ENCODE measurements at regions not wholly inside any gene's neighbourhood (a gene's known extent, or its start where the extent isn't known, plus 50 kb on each side); places are given as distances from the start of the nearest gene placed in this dataset.

DNA sequence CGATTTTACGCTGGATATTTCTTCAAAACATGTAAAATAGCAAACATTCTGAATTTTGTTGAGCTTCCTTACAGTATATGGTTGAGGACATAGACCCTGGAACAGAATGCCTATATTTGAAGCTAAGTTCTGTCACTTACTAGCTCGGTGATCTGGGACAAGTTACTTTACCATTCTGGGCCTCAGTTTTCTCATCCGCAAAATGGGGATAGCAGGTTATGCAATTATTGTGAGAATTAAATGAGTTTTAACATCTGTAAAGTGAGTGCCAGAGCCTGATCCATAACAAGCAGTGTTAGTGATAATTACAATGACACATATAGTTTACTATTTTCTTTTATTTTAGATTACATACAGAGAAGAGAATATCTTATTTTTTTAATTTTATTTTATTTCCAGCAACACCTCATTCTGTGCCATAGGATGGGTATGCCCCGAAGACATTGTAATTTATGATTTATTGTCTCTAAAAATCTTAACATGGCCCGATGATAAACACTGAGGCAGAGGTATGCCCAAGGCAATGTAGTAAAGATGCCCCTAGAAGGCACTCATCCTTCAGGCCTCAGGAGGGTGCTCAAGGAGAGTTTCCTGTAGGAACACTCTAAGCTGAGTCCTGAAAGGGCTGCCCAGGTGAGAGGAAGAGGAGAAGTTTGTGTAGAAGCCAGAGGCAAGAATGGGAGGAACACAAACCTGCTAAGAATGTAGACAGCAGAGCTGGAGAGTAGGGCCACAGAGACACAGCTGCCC lies 250.9 kb downstream of the BCL11A start:
- TF ChIP-seq GATA2 (IDR thresholded peaks at IDR 0.05; ENCODE audit: low read depth, low read length) = no peak
- TF ChIP-seq GATA3 (IDR thresholded peaks at IDR 0.05; ENCODE audit: low read depth, low read length) = no peak

DNA sequence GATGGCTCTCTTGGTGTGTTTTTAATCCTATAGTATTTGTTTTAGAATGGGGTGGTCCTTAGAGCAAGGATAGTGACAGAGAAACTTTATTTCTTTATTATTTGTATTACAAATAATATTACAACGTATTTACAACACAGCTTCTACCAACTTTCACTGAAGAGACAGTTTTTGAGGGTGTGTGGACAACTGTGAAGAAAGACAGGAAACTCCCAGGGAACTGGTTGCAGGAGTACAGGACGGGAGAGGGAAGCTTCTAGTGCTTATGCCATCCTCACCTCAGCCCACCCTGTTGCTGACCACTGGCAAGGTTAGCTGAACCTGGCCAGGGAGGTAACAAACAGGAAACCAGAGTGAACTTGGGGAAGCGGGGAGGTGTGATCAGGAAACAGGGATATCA lies 251.7 kb downstream of the BCL11A start:
- TF ChIP-seq GATA2 (IDR thresholded peaks at IDR 0.05; ENCODE audit: low read depth, low read length) = no peak
- no peak for TF ChIP-seq GATA3 (IDR thresholded peaks at IDR 0.05; ENCODE audit: low read depth, low read length)

DNA sequence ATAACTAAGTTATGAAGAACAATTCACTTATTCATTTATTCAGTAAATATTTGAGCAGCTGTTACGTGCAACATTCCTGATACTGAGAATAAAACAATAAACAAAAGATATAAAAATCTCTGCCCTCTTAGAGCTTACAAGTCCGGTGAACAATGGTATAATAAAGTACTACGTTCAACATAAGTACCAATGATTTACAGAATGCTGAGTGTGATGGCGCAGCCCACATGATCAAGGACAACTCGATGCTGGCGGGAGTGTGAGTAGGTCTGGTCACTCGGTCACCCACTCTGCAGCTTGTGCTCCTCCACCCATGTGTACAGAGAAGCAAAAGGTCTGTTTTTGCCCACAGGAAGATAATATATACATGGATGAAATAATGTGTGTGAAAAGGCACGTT lies 254.3 kb downstream of the BCL11A start:
- TF ChIP-seq GATA2 (IDR thresholded peaks at IDR 0.05; ENCODE audit: low read depth, low read length) (no peak), GATA3 (IDR thresholded peaks at IDR 0.05; ENCODE audit: low read depth, low read length) (no peak)

DNA sequence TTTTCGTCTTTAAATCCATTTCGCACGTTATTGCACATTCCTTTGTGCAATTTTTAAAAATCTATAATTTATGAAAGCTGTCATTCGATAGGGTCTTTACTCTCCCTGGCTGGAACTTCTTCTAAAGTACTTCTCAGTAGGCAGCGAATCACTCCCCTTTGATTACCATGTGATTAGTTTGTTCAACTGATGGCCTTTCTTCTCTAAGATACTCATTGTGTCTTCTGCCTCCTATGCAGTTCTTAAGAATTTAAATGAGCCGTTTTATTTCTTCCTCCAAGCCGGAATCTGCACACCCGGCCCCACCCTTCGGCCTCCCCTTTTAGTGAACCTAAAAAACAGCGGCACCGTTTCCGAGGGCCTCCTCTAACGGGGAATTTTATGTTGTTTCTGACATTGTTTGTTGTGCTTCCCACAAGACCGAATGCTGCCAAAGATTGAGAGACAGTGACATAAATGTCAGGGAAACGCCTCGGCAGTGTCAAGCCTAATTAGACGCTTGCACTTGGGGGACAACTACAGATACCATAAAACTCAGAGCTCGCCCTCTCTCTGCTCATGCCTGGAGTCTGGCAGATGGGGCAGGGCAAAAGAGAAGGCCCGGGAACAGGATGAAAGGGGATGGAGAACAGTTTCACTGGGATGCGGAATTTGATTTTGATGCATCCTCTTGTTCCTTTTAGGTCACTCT lies 255.3 kb downstream of the BCL11A start:
- no peak for TF ChIP-seq GATA2 (IDR thresholded peaks at IDR 0.05; ENCODE audit: low read depth, low read length)

DNA sequence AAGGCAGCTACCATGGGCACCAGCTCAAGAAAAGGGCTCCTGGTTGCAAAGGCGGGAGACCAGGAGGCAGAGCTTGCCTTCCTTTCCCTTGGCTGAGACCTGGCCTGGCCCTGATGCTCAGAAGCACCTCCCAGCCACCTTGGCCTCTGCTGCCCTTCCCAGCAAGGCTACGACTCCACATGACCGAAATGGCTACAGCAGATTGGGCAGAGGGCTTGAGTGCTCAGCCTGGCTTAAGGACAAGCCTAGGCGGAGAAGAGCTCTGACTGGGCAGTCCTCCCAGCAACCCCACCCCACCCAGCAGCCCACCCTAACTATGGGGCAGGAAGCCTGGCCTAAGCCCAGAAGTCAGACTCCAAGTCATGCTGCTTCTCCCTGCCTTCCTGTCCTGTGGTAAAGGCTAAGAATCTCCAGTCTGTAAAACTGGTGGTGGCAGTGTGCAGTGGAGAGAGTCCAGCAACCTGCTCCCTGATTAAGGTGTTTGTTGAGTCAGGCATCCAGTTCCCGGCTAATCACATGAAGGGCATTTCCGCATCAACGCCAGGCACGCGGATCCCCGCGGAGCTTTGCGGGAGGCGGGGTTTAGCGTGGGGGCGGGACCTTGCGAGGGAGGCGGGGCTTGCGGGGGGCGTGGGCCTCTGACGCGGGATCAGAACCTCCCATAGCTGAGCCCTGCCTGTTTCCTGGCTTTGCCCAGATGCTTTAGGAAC lies 256.0 kb downstream of the BCL11A start:
- TF ChIP-seq GATA2 (IDR thresholded peaks at IDR 0.05; ENCODE audit: low read depth, low read length) = no peak
- no peak for TF ChIP-seq GATA3 (IDR thresholded peaks at IDR 0.05; ENCODE audit: low read depth, low read length)

DNA sequence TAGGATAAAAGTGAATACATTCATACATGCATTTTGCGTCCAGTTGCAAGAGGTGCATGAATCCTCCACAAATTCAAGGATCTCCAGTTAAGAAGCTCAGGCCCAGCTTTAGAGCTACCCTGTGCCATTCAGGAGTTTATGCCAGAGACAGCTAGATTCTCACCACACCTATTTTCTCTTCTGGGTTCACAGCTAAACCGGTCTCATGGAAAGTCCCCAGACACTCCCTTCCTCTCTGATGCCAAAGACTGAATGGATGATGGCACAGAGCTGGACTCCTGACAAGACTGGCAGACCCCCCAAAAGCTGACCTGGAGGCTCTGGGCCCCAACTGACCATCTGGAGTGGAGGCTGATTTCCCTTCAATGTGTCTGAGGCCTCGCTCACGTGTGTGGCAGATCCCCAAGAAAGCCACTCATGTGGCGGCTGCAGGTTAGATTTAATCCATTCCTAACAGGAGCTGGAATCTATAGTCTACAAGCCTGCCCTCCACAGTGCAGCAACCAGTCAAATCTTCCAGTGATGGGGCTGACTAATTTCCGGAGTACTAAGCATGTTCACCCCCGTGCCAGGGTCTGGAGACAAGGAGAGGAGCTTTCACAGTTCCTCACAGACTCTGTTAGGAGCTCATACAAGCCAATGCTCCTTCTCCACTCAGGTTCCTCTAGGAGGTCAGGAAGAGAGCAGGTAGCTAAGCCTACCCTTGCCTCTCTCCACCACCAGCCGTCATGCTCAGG lies 257.1 kb downstream of the BCL11A start:
- no peak for TF ChIP-seq GATA3 (IDR thresholded peaks at IDR 0.05; ENCODE audit: low read depth, low read length)
- no peak for TF ChIP-seq GATA2 (IDR thresholded peaks at IDR 0.05; ENCODE audit: low read depth, low read length)

DNA sequence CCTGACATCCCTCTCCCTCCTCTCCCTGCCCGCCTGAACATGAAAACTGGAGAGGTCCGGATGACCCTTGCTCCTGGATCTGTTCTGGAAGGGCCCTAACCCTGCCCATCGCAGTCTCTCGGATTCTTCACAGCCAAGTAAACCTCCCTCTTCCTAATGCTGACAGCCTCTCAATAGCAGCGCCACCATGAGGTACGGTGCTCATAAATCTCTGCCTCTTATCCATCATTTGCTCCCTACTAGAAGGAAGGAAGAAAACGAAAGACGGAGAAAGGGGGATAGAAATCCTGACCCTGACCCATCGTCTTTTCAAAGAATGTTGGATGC lies 257.9 kb downstream of the BCL11A start:
- TF ChIP-seq GATA3 (IDR thresholded peaks at IDR 0.05; ENCODE audit: low read depth, low read length) (no peak), GATA2 (IDR thresholded peaks at IDR 0.05; ENCODE audit: low read depth, low read length) (no peak)

DNA sequence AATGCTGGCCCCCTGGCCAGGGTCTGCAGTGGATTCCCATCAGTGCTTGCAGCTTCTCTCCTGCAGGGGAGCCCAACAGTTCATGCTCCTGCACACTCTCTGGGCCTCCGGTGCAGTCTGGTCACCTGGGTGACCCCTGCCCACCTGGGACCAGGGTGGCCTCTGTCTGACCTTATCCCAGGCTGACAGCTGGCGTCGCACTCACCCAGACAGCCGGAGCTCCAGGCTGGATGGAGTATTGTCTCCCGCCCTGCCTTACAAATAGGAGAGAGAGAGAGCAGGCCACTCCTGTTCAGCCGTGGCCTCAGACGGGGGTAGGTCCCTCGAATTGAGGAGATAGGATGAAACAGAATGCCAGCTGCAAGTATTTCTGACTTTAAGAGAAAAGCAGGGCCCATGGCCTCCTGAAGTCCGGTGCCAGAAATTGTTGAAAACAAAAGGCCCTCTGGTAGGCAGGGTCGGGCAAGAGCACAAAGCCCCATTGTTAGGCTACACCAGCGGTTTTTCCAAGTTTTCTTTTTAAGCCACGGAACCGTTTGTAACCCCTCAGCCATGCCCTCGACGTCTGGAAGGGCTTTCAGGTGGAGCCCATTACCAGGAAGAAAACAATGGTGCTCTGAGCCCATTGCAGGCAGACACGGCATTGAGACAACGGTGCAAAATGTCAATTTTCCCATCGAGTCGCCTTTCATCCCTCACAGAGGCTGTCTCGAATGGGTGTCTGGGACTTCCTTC lies 258.4 kb downstream of the BCL11A start:
- TF ChIP-seq GATA2 (IDR thresholded peaks at IDR 0.05; ENCODE audit: low read depth, low read length) = no peak
- TF ChIP-seq GATA3 (IDR thresholded peaks at IDR 0.05; ENCODE audit: low read depth, low read length) = no peak

DNA sequence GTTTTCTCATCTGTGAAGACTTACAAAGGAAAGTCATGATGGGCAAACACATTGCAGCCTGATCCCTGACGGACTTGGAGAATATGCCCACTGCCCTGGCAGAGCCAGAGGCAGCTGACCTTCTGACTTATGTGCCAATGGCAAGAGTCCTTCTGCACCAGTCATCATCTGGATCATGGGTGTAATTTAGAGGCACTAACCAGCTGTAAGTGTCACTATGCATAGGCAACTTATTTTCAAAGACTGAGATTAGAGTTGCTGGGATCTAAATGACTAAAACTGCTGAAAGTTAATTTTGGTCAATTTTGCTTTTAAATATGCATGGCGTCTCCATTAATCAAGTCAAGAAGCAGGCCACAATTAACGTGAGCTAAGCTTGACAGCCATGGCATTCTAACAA lies 261.2 kb downstream of the BCL11A start:
- TF ChIP-seq GATA3 (IDR thresholded peaks at IDR 0.05; ENCODE audit: low read depth, low read length) (no peak), GATA2 (IDR thresholded peaks at IDR 0.05; ENCODE audit: low read depth, low read length) (no peak)

DNA sequence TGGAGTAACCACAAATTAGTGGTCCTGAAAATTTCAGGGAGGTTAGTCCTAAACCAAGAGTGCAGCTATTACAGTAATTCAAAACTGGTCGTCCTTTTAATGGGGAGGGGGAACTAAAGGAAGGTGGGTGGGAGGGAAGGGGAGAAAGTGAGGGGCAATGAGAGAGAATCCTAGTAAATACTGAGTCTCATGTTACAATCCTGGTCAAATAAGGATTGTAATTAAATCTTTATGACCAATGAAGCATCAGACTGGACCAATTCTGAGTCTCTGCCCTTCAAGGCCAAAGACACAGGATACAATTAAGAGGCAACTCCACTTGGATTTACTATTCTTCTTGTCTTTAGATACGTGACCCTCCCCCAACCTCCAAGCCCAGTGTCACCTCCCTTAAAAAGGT lies 262.9 kb downstream of the BCL11A start:
- TF ChIP-seq GATA2 (IDR thresholded peaks at IDR 0.05; ENCODE audit: low read depth, low read length) (no peak), GATA3 (IDR thresholded peaks at IDR 0.05; ENCODE audit: low read depth, low read length) (no peak)

DNA sequence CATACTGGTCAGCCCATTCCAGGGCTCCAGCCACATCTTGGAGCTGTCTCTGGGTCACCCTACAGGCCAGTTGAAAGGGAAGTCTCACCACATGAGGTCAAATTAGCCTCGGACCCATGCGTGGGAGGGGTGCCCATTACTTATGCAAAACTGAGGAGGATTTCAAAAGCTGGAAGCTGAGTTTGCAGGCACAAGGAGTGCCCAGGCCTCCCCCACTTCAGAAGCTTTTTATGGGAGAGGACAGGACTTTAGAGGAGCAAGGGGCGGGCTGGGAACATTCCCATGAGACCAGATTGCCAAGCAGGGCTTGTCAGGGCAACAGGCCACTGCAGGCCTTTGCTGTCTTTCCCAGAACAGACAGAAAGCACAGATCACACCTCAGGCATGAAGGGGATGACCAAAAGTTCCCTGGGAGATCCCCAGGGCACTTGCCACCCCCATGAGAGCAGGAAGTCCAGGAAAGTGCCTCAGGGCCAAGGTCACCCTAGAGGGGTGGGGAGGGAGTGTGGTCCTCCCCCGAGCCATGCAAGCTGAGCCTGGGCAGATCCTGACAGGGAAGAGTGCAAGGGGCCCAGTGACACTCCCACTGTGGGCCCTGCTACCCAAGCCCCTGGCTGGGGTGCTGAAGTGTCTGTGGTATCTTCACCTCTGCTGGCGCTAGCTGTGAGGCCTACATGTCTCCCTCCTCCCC lies 267.7 kb downstream of the BCL11A start:
- no peak for TF ChIP-seq GATA2 (IDR thresholded peaks at IDR 0.05; ENCODE audit: low read depth, low read length)
- TF ChIP-seq GATA3 (IDR thresholded peaks at IDR 0.05; ENCODE audit: low read depth, low read length) = no peak

DNA sequence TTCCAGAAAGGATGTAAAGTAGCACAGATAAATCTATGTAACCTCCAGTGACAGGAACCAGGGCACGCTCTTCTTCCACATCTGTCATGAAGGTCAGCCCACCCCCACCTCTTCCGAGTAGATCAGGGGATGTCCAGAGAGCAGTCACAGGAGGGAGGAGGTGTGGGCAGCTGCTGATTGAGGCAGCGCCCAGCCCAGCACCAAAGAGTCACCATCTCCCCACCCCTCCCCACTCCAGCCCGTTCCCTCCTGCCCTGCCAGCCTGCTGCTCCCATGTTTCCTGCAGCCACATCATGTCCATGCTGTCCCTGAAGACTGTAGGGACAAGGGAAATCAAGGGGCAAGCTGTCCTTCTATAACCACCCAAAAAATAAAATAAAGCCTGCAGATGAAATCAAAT lies 269.8 kb downstream of the BCL11A start:
- TF ChIP-seq GATA3 (IDR thresholded peaks at IDR 0.05; ENCODE audit: low read depth, low read length) = no peak
- TF ChIP-seq GATA2 (IDR thresholded peaks at IDR 0.05; ENCODE audit: low read depth, low read length) = no peak

DNA sequence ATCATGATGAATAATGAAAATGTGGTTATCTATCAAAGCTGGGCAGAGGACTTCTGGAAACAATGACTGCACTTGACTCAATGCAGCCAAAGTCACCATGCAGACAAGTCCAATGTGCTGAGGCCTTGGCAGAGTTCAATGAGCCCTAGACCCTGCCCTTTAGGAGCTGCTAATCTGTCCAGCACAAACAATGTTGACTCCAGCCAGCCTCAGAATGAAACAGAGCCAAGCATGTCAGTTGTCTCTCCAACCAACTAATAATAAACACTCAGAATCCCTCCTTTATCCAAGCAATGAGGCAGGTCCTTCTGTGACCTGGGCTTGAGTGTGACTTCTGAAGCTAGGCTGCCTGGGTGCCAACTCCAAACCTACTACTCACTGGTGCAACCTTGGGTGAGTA lies 270.6 kb downstream of the BCL11A start:
- TF ChIP-seq GATA2 (IDR thresholded peaks at IDR 0.05; ENCODE audit: low read depth, low read length) = no peak
- no peak for TF ChIP-seq GATA3 (IDR thresholded peaks at IDR 0.05; ENCODE audit: low read depth, low read length)
